HG03520 (cell line): ENCODE measurements at regions not wholly inside any gene's neighbourhood (a gene's known extent, or its start where the extent isn't known, plus 50 kb on each side); places are given as distances from the start of the nearest gene placed in this dataset.
A peak's percentile ranks its signal among the peaks of the same experiment; 100 is the strongest.

Experiments
- ATAC-seq: cut with Tn5 transposase; IDR thresholded peaks from one replicate; pipeline ENCODE4 v1.9.1; 2021; ENCODE audit warnings: mild to moderate bottlenecking, moderate library complexity; ENCODE audit not compliant: unreplicated experiment

- ATAC-seq = no peak
These were observed 642.5 kb upstream of the GNPDA2 start for GRCh38 chr4:45368832-45369231.

GRCh38 chr4:45363931-45364330 is 637.6 kb upstream of the GNPDA2 start:
- no peak for ATAC-seq

GRCh38 chr4:45358573-45359506 is 632.5 kb upstream of the GNPDA2 start:
- ATAC-seq = no peak

GRCh38 chr4:45353161-45353560 is 626.8 kb upstream of the GNPDA2 start:
- ATAC-seq = no peak

DNA sequence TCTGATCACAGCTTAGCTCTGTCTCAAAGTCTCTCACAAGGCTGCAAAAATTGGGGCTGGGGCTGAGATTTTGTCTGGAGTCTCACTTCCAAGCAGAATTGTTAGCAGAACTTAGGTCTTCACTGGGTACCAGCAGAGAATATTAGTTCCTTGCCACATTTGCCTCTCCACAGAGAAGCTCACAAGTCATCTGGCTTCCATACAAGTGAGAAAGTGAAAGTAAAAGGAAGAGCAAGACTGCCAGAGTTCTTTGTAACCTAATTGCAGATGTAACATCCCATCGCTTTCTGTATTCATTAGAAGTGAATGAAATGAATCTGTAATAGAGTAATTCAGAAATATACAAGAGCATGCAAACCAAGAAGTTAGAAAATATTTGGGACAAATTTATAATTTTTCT is 624.1 kb upstream of the GNPDA2 start:
- peak; percentile 58 for ATAC-seq

DNA sequence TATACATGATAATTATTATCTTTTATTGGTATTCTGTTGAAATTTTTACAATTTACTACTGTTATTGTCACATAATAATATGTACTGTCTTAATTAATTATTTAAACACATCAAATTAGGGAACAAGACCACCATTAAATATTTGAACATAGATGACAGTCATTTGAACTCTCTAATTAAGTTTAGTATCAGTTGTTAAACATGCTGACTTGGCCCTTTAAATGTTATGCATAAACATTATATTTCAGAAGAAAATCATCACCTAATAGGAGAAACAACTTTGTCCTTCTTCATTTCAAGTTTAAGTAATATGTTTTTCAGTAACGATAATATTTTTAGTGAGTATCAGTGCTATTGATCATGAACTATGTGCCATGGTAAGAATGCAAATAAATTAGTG is 623.5 kb upstream of the GNPDA2 start:
- ATAC-seq = no peak

GRCh38 chr4:45346816-45347435 is 620.6 kb upstream of the GNPDA2 start:
- no peak for ATAC-seq

- ATAC-seq = no peak
These were observed 619.2 kb upstream of the GNPDA2 start for GRCh38 chr4:45345558-45345957.

GRCh38 chr4:45331802-45332201 is 605.4 kb upstream of the GNPDA2 start:
- ATAC-seq = no peak

DNA sequence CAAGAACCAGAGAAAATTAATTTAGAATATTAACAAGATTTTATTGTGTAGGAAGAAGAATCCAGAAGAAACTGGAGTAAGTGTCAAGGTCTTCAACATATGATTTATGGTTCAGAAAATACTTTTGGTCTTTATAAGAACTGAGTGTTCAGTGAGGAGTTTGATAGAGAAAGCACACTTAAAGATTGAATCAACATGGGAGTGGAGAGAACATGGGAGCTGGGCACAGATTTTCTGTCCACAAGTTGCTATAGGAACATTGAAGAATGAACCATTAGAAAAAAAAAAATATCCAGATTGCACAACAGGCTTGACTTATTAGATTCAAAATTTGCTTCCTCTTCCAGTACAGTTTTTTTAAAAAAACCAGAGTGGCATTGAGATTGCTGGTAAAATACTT is 601.2 kb upstream of the GNPDA2 start:
- ATAC-seq = no peak

GRCh38 chr4:45324455-45325417 is 598.4 kb upstream of the GNPDA2 start:
- ATAC-seq = no peak

GRCh38 chr4:45323453-45324058 is 597.2 kb upstream of the GNPDA2 start:
- no peak for ATAC-seq

- ATAC-seq = no peak
These were observed 591.4 kb upstream of the GNPDA2 start for GRCh38 chr4:45317739-45318138.

DNA sequence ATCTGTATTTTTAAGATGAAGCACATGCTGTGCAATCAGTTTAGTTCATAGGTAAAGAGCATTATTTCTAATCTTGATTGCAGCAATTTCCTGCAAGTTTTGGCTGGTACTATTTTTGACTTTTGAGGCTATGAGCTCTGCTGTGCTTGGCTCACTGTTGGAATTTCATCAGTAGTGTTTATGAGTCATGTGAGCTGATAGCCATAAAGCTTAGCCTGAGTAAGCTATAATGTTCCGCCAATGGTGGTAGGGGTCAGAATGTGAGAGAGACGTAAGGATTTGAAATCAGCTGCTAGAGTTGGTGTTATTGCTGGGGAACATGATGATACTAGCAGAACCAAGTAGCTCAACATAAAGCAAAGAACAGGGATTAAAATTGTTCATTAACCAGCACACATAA is 590.9 kb upstream of the GNPDA2 start:
- no peak for ATAC-seq

GRCh38 chr4:45316257-45316656 is 589.9 kb upstream of the GNPDA2 start:
- no peak for ATAC-seq

DNA sequence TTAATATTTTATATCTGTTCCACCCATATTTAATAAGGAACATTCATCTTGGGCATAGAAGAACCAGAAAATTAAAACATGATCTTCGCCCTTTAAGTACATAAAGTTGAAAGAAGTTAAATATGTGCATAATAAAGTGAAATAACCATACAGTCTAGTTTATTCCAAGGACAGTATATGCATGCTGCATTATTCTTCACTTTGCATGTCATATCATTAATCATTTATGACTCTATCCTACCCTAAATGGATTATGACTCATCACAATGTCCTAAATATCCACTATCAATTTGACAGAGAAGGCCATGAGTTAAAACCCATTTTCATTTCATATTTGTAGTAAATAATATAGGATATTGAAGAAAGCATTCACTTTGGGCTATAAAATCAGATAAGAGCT is 576.5 kb upstream of the GNPDA2 start:
- ATAC-seq = no peak

DNA sequence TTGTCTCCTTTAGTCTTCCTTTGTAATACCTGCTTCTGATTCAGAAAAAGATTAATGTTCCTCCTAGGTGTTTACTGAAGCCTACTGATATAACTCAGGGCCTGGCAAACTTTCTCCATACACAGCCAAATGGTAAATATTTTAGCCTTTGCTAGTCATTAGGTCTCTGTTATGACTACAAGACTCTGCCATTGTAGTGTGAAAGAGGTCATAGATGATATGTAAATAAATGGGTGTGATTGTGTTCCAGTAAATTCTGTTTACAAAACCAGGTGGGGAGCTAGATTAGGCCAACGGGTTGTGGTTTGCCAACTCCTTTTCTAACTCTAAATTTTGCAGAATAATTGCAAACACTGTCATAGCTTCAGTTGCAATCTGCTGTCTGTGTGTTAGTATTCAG is 568.1 kb upstream of the GNPDA2 start:
- ATAC-seq = no peak

GRCh38 chr4:45293335-45293734 is 567.0 kb upstream of the GNPDA2 start:
- ATAC-seq = no peak

GRCh38 chr4:45292844-45293243 is 566.5 kb upstream of the GNPDA2 start:
- ATAC-seq = no peak

GRCh38 chr4:45284400-45285085 is 558.2 kb upstream of the GNPDA2 start:
- ATAC-seq = no peak
